ENCODE measurements at regions not wholly inside any gene's neighbourhood (a gene's known extent, or its start where the extent isn't known, plus 50 kb on each side); places are given as distances from the start of the nearest gene placed in this dataset.
"Not testable (repeated sequence)": the region's sequence is repeated elsewhere in the genome, so short reads cannot be mapped to it uniquely, and the experiment has no call there.

DNA sequence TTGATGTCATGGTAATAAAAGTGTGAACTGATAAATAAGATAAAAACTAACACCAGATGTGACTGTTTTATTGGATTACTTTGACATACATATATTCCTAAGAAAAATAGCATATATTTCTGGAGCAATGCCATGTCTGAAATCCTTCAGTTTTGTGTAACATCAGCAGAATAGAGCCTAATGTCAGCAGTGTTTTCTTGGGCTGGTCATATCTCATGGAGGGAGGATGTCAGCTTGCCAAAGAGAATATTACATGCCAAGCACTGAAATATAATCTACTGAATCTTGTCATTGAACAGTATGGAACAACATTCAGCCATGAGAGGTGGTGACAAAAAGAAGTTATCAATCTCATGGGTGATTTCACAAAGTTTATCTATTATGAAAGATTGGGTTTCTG is 220.3 kb downstream of the KLHL28 start:
- no peak overlapping the region for H3K4me3 Mint-ChIP-seq
- peaks cover 6% of the 10 kb centered on the region for H3K9me3 Mint-ChIP-seq
- peaks cover 13% of the 10 kb centered on the region for H3K4me1 Mint-ChIP-seq
- no peak for DNase-seq (ENCODE audit: low spot score in 2 of 2, unreplicated experiment in 2 of 2)
- no peaks in the 10 kb centered on the region for H3K27me3 Mint-ChIP-seq (ENCODE audit: low read depth)
- TF ChIP-seq, protein P1, sequence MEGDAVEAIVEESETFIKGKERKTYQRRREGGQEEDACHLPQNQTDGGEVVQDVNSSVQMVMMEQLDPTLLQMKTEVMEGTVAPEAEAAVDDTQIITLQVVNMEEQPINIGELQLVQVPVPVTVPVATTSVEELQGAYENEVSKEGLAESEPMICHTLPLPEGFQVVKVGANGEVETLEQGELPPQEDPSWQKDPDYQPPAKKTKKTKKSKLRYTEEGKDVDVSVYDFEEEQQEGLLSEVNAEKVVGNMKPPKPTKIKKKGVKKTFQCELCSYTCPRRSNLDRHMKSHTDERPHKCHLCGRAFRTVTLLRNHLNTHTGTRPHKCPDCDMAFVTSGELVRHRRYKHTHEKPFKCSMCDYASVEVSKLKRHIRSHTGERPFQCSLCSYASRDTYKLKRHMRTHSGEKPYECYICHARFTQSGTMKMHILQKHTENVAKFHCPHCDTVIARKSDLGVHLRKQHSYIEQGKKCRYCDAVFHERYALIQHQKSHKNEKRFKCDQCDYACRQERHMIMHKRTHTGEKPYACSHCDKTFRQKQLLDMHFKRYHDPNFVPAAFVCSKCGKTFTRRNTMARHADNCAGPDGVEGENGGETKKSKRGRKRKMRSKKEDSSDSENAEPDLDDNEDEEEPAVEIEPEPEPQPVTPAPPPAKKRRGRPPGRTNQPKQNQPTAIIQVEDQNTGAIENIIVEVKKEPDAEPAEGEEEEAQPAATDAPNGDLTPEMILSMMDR (IDR thresholded peaks at IDR 0.05; ENCODE audit: unreplicated experiment) = no peak
- H3K36me3 Mint-ChIP-seq = peaks cover 3% of the 10 kb centered on the region
- H3K27ac Mint-ChIP-seq = no peak overlapping the region

GRCh38 chr14:44736326-44736725 is 225.4 kb downstream of the KLHL28 start:
- H3K4me3 Mint-ChIP-seq = no peak overlapping the region
- no peak for DNase-seq (ENCODE audit: low spot score in 2 of 2, unreplicated experiment in 2 of 2)
- no peaks in the 10 kb centered on the region for H3K27me3 Mint-ChIP-seq (ENCODE audit: low read depth)
- H3K27ac Mint-ChIP-seq = no peak overlapping the region
- H3K9me3 Mint-ChIP-seq = peaks cover 6% of the 10 kb centered on the region
- TF ChIP-seq, protein P1 (IDR thresholded peaks at IDR 0.05; ENCODE audit: unreplicated experiment) = no peak
- no peaks in the 10 kb centered on the region for H3K36me3 Mint-ChIP-seq
- peaks cover 18% of the 10 kb centered on the region for H3K4me1 Mint-ChIP-seq

DNA sequence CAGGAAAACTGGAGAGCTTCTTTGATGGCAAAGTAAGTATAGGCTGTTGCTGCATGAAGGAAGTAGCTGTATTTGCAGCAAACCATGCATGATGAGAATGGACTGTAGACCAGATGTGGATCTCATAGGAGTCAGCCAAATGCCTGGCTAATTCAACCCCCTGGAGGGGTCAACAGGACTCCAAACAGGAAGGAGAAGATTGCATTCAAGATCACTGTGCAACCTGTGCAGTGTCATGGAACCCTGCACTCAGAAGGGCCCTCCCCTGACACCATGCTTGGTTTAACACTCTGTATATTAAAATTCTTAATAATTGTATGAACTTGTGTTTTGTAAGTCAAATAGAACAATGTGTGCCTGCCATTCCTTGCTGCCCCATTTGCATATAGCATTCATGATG is 225.1 kb upstream of the FSCB start:
- no peak overlapping the region for H3K27ac Mint-ChIP-seq

GRCh38 chr14:44730860-44731259 is 223.8 kb upstream of the FSCB start:
- peaks cover 8% of the 10 kb centered on the region for H3K4me1 Mint-ChIP-seq
- TF ChIP-seq, protein P1 (IDR thresholded peaks at IDR 0.05; ENCODE audit: unreplicated experiment) = no peak
- no peaks in the 10 kb centered on the region for H3K36me3 Mint-ChIP-seq
- H3K9me3 Mint-ChIP-seq = peaks cover 11% of the 10 kb centered on the region
- H3K27me3 Mint-ChIP-seq (ENCODE audit: low read depth) = no peaks in the 10 kb centered on the region
- H3K4me3 Mint-ChIP-seq = no peak overlapping the region
- no peak for DNase-seq (ENCODE audit: low spot score in 2 of 2, unreplicated experiment in 2 of 2)
- H3K27ac Mint-ChIP-seq = no peak overlapping the region

More for the DNA sequence above, 225.1 kb upstream of the FSCB start:
- Mint-ChIP-seq H3K9me3 (peaks cover 6% of the 10 kb centered on the region), H3K4me1 (peaks cover 8% of the 10 kb centered on the region), H3K36me3 (no peaks in the 10 kb centered on the region), H3K4me3 (no peak overlapping the region), H3K27me3 (ENCODE audit: low read depth) (no peaks in the 10 kb centered on the region)
- TF ChIP-seq, protein P1 (IDR thresholded peaks at IDR 0.05; ENCODE audit: unreplicated experiment) = no peak
- no peak for DNase-seq (ENCODE audit: low spot score in 2 of 2, unreplicated experiment in 2 of 2)

DNA sequence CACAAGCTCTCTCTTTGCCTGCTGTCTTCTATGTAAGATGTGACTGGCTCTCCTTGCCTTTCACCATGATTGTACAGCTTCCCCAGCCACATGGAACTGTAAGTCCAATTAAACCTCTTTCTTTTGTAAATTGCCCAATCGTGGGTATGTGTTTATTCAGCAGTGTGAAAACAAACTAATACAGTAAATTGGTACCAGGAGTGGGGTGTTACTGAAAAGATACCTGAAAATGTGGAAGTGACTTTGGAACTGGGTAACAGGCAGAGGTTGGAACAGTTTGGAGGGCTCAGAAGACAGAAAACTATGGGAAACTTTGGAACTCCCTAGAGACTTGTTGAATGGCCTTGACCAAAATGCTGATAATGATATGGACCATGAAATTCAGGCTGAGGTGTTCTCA is 214.3 kb upstream of the FSCB start:
- not testable (repeated sequence) for H3K4me1 Mint-ChIP-seq; H3K27me3 Mint-ChIP-seq (ENCODE audit: low read depth); H3K36me3 Mint-ChIP-seq; H3K4me3 Mint-ChIP-seq; DNase-seq (ENCODE audit: low spot score in 2 of 2, unreplicated experiment in 2 of 2); H3K27ac Mint-ChIP-seq
- H3K9me3 Mint-ChIP-seq = peaks cover 37% of the 10 kb centered on the region

GRCh38 chr14:44720707-44721106 is 213.6 kb upstream of the FSCB start:
- TF ChIP-seq, protein P1 (IDR thresholded peaks at IDR 0.05; ENCODE audit: unreplicated experiment) = no peak
- Mint-ChIP-seq H3K27ac (no peak overlapping the region), H3K36me3 (peaks cover 5% of the 10 kb centered on the region), H3K9me3 (peaks cover 37% of the 10 kb centered on the region), H3K27me3 (ENCODE audit: low read depth) (no peaks in the 10 kb centered on the region), H3K4me1 (no peaks in the 10 kb centered on the region), H3K4me3 (no peak overlapping the region)
- no peak for DNase-seq (ENCODE audit: low spot score in 2 of 2, unreplicated experiment in 2 of 2)
